Heart left ventricle (tissue), 16 donors: ENCODE measurements at regions not wholly inside any gene's neighbourhood (a gene's known extent, or its start where the extent isn't known, plus 50 kb on each side); places are given as distances from the start of the nearest gene placed in this dataset.
"Not testable (repeated sequence)": the region's sequence is repeated elsewhere in the genome, so short reads cannot be mapped to it uniquely, and the experiment has no call there.

Source experiments
- ATAC-seq, 4 donors: fragments of 200-7000 bp; cut with Tn5 transposase; one replicate each; pipeline ENCODE4 v1.9.1; 2020 to 2022; ENCODE audit warnings: moderate library complexity in 4 of 4, mild to moderate bottlenecking in 3 of 4, moderate number of reproducible peaks in 1 of 4
- DNase-seq, 5 donors: peaks; one replicate each; pipeline ENCODE4 v3.0.0-alpha.2; 2020
- H3K27ac ChIP-seq, 12 donors: fragments of 200-600 bp; sonication (generic) in 4 of 12; one replicate each; pipeline versions ENCODE4 v1.5.0 to v1.8.0; 2016 to 2022; ENCODE audit warnings: mild to moderate bottlenecking in 2 of 12
- H3K27me3 ChIP-seq, 9 donors: fragments of 200-600 bp; sonication (generic) in 2 of 9; one replicate each; pipeline versions ENCODE4 v1.5.1 to v1.8.0; 2016 to 2022; ENCODE audit warnings: mild to moderate bottlenecking in 3 of 9
- H3K36me3 ChIP-seq, 9 donors: fragments of 200-600 bp; sonication (generic) in 2 of 9; one replicate each; pipeline versions ENCODE4 v1.5.0 to v1.8.0; 2018 to 2022; ENCODE audit warnings: mild to moderate bottlenecking in 2 of 9
- H3K4me1 ChIP-seq, 12 donors: fragments of 200-600 bp; sonication (generic) in 4 of 12; one replicate each; pipeline versions ENCODE4 v1.5.0 to v1.8.0; 2016 to 2022; ENCODE audit warnings: mild to moderate bottlenecking in 3 of 12
- H3K4me3 ChIP-seq, 12 donors: fragments of 200-600 bp; sonication (generic) in 4 of 12; one replicate each; pipeline versions ENCODE4 v1.5.0 to v1.8.0; 2017 to 2022; ENCODE audit warnings: mild to moderate bottlenecking in 9 of 12, moderate library complexity in 4 of 12
- H3K9me3 ChIP-seq, 12 donors: fragments of 200-600 bp; sonication (generic) in 4 of 12; one replicate each; pipeline versions ENCODE4 v1.5.0 to v1.8.0; 2016 to 2022; ENCODE audit warnings: mild to moderate bottlenecking in 1 of 12
- POLR2A ChIP-seq, 2 donors: fragments of 450-650 bp; IDR thresholded peaks; one replicate each; pipeline ENCODE4 v1.6.1; 2017; ENCODE audit warnings: antibody characterized with exemption in 2 of 2, mild to moderate bottlenecking in 2 of 2, moderate library complexity in 2 of 2
- WGBS, 4 donors: extraction: QIAGEN DNeasy Blood & Tissue Kit in 2 of 4; methylation state at CpG; one replicate each; pipeline versions ENCODE4 v1.1.5 to v1.1.7; 2013 to 2018; 5-methylcytosine and 5-hydroxymethylcytosine counted together
- intact Hi-C, 10 donors: fragments of 100-400 bp; cut with DNase I; formaldehyde crosslinking; loops; one replicate each; pipeline versions ENCODE4 v1.11.1 to v1.14.2; 2022
- TF ChIP-seq, protein P1 (sequence below), 12 donors: fragments of 200-600 bp; sonication (generic) in 4 of 12; IDR thresholded peaks; one replicate each; pipeline versions ENCODE4 v1.5.0 to v1.8.0; 2018 to 2022; ENCODE audit warnings: antibody characterized with exemption in 12 of 12, mild to moderate bottlenecking in 5 of 12
- donor health status: ischemic (EF 13 %, LVEDD 7.1; RV severe dilation, severe dysfunction).
- donor health status: healthy with polysubstance abuse.
- donor health status: DM: no; HTN: yes; CAD: no.
- donor health status: DM: no; HTN: no; CAD: no.
- donor health status: ischemic (EF 25% LVEDD 6.9; RV normal size, moderate dysfunction).
- donor health status: ischemic (EF 25% LVEDD 5.7; RV mildly dilated, moderate dysfunction).
- donor health status: healthy.
- donor health status: DM: yes; HTN: yes; CAD: no.
- donor health status: ischemic (EF 35%, LVEDD 5.7; RV mildly dilated, moderate dysfunction).
- donor health status: nonischemic (EF 11% LVEDD 7.7; RV severe dilation, severe dysfunction).
- donor health status: DM: yes; HTN: yes; CAD: no.
- donor health status: PGD.
- donor health status: ischemic (EF 29% LVEDD 5.4; RV normal size, mild dysfunction).
- donor health status: nonischemic (EF 23%, LVEDD 6.1; RV moderate dilation, normal function).

- H3K27me3 ChIP-seq, result no peaks in the 10 kb centered on the region
- H3K4me3 ChIP-seq, result no peak overlapping the region
- H3K36me3 ChIP-seq, result no peaks in the 10 kb centered on the region
- H3K9me3 ChIP-seq, result peaks cover 0 to 12% (median 1%) of the 10 kb centered on the region in 12 donors
- no peak overlapping the region for H3K27ac ChIP-seq
- peaks cover 0 to 1% (median 0%) of the 10 kb centered on the region in 12 donors for H3K4me1 ChIP-seq
- ATAC-seq (no peak), DNase-seq (no peak)
- WGBS, 4 donors, result 81 to 95% (median 91%) methylated on average over 1 of the region's 1 CpG
- no peak for TF ChIP-seq POLR2A (IDR thresholded peaks at IDR 0.05)
- TF ChIP-seq, protein P1, sequence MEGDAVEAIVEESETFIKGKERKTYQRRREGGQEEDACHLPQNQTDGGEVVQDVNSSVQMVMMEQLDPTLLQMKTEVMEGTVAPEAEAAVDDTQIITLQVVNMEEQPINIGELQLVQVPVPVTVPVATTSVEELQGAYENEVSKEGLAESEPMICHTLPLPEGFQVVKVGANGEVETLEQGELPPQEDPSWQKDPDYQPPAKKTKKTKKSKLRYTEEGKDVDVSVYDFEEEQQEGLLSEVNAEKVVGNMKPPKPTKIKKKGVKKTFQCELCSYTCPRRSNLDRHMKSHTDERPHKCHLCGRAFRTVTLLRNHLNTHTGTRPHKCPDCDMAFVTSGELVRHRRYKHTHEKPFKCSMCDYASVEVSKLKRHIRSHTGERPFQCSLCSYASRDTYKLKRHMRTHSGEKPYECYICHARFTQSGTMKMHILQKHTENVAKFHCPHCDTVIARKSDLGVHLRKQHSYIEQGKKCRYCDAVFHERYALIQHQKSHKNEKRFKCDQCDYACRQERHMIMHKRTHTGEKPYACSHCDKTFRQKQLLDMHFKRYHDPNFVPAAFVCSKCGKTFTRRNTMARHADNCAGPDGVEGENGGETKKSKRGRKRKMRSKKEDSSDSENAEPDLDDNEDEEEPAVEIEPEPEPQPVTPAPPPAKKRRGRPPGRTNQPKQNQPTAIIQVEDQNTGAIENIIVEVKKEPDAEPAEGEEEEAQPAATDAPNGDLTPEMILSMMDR (IDR thresholded peaks at IDR 0.05), result no peak
- intact Hi-C loops, result no loop called here
These were observed 109.0 kb upstream of the MDM1 start for GRCh38 chr12:68441167-68441566.

DNA sequence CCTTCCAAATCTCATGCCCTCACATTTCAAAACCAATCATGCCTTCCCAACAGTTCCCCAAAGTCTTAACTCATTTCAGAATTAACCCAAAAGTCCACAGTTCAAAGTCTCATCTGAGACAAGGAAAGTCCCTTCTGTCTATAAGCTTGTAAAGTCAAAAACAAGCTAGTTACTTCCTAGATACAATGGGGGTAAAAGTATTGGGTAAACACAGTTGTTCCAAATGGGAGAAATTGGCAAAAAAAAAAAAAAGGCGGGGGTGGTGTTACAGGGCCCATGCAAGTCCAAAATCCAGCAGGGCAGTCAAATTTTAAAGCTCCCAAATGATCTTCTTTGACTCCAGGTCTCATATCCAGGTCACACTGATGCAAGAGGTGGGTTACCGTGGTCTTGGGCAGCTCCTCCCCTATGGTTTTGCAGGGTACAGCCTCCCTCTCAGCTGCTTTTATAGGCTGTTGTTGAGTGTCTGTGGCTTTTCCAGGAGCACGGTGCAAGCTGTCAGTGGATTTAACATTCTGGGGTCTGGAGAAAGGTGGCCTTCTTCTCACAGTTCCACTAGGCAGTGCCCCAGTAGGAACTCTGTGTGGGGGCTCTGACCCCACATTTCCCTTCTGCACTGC, 110.3 kb upstream of the MDM1 start:
- H3K27me3 ChIP-seq, intact Hi-C loops, DNase-seq, H3K27ac ChIP-seq, H3K4me3 ChIP-seq, ATAC-seq, H3K36me3 ChIP-seq: not testable (repeated sequence)
- 88 to 92% (median 89%) methylated on average over 3 of the region's 3 CpGs for WGBS, 4 donors
- Histone ChIP-seq H3K4me1 (peaks cover 0 to 14% (median 0%) of the 10 kb centered on the region in 12 donors), H3K9me3 (peaks cover 0 to 12% (median 1%) of the 10 kb centered on the region in 12 donors)

DNA sequence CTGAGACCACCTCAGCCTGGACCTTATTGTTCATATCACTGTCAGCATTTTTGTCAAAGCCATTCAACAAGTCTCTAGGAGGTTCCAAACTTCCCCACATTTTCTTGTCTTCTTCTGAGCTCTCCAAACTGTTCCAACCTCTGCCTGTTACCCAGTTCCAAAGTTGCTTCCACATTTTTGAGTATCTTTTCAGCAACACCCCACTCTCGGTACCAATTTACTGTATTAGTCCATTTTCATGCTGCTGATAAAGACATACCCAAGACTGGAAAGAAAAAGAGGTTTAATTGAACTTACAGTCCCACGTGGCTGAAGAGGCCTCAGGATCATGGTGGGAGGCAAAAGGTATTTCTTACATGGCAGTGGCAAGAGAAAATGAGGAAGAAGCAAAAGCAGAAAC, 111.5 kb upstream of the MDM1 start:
- intact Hi-C loops, ATAC-seq, H3K36me3 ChIP-seq, H3K27ac ChIP-seq, H3K27me3 ChIP-seq, H3K4me3 ChIP-seq, DNase-seq: not testable (repeated sequence)
- Histone ChIP-seq H3K4me1 (peaks cover 0 to 15% (median 0%) of the 10 kb centered on the region in 12 donors), H3K9me3 (peaks cover 0 to 12% (median 1%) of the 10 kb centered on the region in 12 donors)
- WGBS, 4 donors, result 79 to 88% (median 88%) methylated on average over 2 of the region's 2 CpGs

DNA sequence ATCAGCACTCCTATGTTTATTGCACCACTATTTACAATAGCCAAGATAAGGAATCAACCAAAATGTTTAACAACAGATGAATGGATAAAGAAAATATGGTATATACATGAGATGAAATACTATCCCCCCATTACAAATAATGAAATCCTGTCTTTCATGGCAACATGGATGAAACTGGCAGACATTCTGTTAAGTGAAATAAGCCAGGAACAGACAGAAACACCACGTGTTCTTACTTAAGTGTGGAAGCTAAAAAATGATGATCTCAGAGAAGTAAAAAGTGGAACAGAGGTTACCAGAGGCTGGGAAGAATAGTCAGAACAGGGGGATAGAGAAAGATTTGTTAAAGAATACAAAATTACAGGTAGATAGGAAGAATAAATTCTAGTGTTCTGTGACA, 113.7 kb upstream of the MDM1 start:
- Histone ChIP-seq H3K9me3 (peaks cover 0 to 15% (median 1%) of the 10 kb centered on the region in 12 donors), H3K27ac (peak overlapping the region in 1 of 12 donors; percentile 7), H3K27me3 (no peaks in the 10 kb centered on the region), H3K4me3 (no peak overlapping the region), H3K36me3 (no peaks in the 10 kb centered on the region), H3K4me1 (peaks cover 0 to 20% (median 4%) of the 10 kb centered on the region in 12 donors)
- 34 to 45% (median 40%) methylated on average over 1 of the region's 1 CpG for WGBS, 4 donors
- no peak for TF ChIP-seq POLR2A (IDR thresholded peaks at IDR 0.05)
- TF ChIP-seq, protein P1 (IDR thresholded peaks at IDR 0.05), result no peak
- ATAC-seq, result no peak
- DNase-seq, result no peak
- intact Hi-C loops, result no loop called here

DNA sequence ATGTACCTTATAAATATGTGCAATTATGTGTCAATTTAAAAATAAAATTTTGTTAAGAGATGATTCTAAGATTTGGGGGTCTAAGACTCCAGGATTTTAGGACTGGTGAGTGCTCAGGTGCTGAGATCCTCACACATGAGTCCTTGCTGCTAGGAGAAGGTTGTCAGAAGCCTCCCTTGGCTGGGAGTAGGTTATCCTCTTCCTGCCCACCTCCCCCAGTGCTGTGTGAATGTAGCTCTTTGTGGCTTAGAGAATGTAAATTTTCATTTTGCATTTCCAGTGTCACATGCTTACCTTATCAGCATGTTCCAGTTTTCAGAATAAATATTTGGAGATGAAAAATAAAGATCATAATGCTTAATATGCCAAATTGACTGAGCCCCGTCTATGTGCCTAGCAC, 114.2 kb upstream of the MDM1 start:
- TF ChIP-seq, protein P1 (IDR thresholded peaks at IDR 0.05), result no peak
- no peak for TF ChIP-seq POLR2A (IDR thresholded peaks at IDR 0.05)
- H3K4me3 ChIP-seq, result no peak overlapping the region
- intact Hi-C loops, result no loop called here
- no peaks in the 10 kb centered on the region for H3K36me3 ChIP-seq
- 84 to 94% (median 93%) methylated on average over 1 of the region's 1 CpG for WGBS, 4 donors
- H3K27me3 ChIP-seq, result no peaks in the 10 kb centered on the region
- DNase-seq (no peak), ATAC-seq (no peak)
- H3K4me1 ChIP-seq, result peaks cover 0 to 25% (median 9%) of the 10 kb centered on the region in 12 donors
- H3K27ac ChIP-seq, result no peak overlapping the region
- H3K9me3 ChIP-seq, result peaks cover 0 to 15% (median 1%) of the 10 kb centered on the region in 12 donors
